GM08714 (cell line): ENCODE measurements at regions not wholly inside any gene's neighbourhood (a gene's known extent, or its start where the extent isn't known, plus 50 kb on each side); places are given as distances from the start of the nearest gene placed in this dataset.

Experiments used
- H3K4me3 ChIP-seq: fragments of 200-500 bp; sonication (Bioruptor generic); 2 replicates; pipeline ENCODE4 v1.5.1; 2014; ENCODE audit warnings: mild to moderate bottlenecking, low read length, inconsistent platforms
- ZNF274 ChIP-seq: IDR thresholded peaks from 2 replicates; pipeline ENCODE4 v1.6.1; 2012; ENCODE audit warnings: mild to moderate bottlenecking, low read depth, low read length

DNA sequence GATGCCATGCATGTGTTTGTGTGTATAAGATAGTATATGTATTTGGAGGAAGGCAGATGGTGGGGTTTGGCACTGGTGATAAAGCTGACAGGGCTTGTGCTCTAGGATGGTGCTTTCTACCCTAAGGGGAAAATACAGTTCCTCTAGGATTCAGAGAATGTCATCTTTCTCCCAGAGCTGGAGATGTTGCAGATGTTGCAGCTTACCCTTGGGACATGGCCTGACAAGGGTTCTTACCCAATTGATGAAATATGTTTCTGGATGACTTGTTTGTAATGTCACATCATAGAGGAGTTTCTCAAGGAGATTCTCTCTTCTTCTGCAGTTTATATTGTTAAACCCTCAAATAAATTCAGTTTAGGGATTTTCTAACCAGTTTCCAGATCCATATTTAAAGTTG lies 52.5 kb upstream of the PITX2 start:
- H3K4me3 ChIP-seq: no peak overlapping the region
- no peak for TF ChIP-seq ZNF274

DNA sequence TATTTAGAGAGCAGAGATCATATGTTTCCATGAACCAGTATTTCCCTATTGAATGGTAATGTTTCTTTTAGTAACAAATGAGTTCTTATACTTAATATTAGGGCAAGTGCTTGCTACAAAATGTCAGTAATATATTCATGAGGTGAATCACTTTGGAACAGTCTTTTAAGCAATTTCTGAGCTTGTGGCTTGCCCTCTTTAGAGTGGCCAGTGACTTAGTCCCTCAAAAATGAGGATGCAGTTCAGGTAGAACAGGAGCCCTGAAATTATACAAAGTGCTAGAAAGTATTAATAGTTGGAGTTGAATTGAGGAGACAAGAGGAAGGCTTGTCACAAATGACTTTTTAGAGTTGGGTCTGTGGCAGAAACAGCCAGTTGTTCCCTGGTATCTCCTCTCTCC lies 53.4 kb upstream of the PITX2 start:
- TF ChIP-seq ZNF274: no peak
- H3K4me3 ChIP-seq: no peak overlapping the region

DNA sequence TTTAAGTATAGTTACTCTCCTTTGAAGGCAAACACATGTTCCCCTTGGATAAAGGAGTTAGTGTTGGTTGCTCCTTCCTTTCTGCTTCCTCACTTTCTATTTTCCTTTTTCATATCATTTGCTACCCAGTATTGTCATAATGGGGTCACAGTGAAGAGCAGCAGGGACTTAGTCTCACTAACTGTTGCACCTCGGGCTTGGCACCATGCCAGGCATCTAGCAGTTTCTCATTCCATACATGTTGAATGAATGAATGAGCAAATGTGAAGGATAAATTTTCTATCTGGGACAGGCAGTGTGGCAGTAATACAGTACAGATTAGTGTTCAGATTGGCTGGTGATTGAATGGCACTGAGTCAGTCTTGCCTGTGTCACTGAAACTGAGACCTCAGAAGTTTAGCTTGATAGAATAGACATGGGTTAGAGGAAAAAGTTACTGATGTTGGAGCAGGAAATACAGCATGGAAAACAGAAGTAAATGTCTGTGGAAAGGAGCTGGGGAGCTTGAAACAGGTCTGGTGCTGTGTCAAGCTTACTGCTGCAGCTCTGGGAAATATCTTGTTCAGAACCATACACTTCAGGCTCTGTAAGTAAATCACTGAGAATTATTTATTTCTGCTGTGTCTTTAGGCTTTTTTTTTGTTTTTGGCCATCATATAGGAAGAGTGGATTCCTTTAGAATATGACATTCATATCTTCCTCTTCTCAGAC lies 55.8 kb upstream of the PITX2 start:
- H3K4me3 ChIP-seq: no peak overlapping the region
- TF ChIP-seq ZNF274: no peak

DNA sequence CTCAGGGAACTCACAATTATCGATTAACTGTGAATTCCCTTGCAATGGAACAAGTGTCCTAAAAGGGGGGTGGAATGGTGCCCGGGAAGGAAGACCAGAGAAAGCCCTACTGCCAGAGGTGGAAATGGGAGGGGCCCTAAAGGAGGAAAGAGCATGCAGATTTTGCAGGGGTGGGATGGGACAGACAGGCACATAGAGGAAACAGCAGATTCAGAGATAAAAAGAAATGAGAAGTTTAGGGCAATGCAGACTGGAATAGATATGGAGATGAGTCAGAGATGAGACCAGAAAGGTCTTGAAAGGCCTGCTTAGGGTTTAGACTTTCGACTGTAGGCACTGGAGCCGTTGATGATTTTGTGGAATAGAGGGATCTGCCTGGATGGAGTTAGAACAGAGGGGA lies 57.4 kb upstream of the PITX2 start:
- H3K4me3 ChIP-seq: no peak overlapping the region
- TF ChIP-seq ZNF274: no peak

DNA sequence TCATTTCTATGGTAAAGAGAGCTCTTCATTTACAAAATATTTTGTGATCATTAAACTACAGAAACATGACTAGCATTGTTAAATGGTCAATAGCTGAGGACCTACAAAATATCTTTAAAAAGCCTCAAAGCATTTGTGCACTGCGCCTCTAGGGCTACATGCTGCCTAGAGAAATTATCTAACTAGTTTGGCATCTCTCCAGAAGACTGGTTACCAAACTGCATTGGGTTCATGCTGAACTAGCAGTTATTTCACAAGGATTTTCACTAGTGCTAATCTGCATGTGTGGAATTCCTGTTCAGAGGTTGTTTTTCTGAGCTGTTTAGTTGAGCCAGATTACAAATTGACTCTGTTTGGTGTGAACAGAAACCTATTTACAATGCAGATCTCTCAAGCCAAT lies 58.5 kb upstream of the PITX2 start:
- no peak overlapping the region for H3K4me3 ChIP-seq
- TF ChIP-seq ZNF274: no peak

DNA sequence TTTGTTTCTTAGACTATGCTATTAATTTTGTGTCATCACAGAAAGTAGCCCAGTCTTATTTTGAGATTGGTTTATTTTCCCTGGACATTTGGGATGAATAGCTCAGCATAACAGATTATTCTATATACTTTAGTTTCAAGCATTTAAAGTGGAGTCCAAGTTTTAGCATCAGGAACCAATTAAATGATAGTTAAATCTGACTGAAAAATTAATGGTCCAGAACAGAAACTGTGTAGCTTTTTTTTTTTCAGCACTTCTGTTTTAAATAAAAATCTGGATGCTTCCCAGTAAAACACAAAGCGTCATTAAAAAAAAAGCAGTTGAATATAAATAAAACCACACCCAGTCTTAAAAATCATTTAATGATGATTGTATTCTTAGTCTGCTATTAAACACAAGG lies 59.4 kb upstream of the PITX2 start:
- no peak overlapping the region for H3K4me3 ChIP-seq
- TF ChIP-seq ZNF274: no peak

DNA sequence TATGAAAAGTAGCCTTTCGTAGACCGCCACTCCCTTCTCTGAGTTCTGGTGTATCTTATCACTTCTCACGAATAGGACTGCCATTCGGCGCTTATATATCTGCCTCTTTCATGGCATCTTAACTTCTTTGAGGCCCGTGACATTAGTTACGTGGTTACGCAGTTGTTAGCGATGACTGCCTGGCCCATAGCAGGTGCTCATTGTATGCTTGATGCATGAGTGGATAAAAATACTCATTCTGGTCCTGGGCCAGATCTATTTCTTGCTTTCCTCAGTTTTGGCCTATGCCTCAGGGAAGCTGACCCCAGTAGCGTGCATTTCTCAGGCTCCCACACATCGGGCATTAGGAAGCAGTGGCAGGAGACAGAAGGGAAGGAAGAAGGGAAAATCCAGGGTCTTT lies 60.7 kb upstream of the PITX2 start:
- no peak overlapping the region for H3K4me3 ChIP-seq
- TF ChIP-seq ZNF274: no peak

DNA sequence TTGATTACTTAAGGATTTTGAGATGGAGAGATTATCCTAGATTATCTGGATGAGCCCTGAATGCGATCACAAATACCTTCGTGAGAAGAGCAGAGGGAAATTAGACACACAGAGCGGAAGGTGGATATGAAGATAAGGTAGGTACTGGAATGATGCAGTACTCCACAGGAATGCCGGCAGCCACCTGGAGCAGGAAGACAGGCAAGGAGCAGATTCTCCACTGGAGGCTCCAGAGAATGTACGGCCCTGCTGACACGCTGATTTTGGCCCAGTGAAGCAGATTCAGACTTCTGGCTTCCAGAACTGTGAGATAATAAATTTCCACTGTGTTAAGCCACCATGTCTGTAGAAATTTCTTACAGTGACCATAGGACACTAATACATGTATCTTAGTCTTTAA lies 79.4 kb upstream of the PITX2 start:
- no peak for TF ChIP-seq ZNF274
- no peak overlapping the region for H3K4me3 ChIP-seq

DNA sequence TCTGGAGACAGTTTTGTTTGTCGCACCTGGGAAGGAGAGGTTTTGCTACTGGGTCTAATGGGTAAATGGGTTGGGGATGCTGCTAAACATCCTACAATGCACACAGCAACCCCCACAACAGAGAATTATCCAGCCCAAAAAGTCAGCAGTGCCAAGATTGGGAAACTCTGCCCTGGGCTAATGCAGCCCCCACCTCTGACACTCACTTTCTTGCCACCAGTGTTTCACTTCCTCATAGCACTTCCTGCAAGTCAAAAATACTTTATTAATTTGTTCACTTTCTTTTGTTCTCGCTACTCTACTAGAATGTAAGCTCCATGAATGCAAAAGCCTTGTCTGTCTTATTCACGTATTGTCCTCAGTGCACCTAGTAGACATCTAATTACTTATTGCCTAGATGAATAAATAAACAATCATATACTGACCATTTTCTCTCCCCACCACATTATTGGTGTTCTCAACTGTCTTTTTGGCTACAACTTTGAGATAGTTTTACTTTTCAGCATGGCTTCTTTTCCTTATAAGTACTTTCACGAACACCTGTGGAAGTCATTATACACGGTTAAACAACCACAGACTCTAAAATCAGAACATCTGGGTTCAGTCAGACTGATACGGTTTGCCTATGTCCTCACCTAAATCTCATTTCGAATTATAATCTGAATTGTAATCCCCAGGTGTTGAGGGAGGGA lies 82.0 kb upstream of the PITX2 start:
- no peak overlapping the region for H3K4me3 ChIP-seq
- TF ChIP-seq ZNF274: no peak

DNA sequence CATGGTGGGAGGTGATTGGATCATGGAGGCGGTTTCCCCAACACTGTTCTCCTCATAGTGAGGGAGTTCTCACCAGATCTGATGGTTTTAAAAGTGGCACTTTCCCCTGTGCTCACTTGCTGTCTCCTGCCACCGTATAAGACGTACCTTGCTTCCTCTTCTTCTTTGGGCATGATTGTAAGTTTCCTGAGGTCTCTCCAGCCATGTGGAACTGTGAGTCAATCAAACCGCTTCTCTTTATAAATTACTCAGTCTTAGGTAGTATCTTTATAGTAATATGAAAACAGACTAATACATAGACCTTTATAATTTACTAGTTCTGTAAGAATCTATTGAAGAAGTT lies 82.5 kb upstream of the PITX2 start:
- TF ChIP-seq ZNF274: no peak
- no peak overlapping the region for H3K4me3 ChIP-seq

DNA sequence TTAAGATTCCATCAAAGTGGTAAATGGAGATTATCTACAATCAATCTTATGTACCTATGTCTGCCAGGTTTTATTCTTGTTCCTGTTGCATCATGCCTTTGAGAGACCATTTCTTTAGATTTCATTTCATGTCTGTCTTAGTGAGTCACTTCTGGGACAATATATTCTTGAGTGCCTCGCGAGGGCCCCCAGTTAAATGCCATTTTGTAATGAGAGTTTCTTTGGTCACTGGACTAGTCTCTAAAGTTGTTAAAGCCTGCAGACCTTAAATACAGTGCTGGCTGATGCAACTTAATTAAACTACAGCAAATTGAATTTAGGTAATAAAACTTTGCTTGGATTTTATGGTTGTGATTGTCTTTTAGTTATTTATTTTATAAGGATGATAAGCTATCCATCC lies 87.2 kb upstream of the PITX2 start:
- no peak for TF ChIP-seq ZNF274
- H3K4me3 ChIP-seq: no peak overlapping the region

DNA sequence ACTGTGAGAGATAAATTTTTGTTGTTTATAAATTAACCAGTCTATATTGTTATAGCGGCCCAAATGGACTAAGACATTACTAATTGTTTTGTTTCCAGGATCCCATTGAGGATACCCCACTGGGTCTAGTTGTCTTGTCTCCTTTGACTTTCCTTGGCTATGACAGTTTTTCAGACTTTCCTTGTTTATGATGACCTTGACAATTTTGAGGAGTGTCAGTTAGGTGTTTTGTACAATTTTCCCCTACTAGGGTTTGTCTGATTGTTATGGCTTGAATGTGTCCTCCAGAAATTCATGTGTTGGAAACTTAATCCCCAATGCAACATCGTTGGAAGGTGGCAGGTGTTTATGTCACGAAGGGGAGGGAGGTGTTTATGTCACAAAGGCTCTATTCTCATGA lies 89.6 kb upstream of the PITX2 start:
- TF ChIP-seq ZNF274: no peak

DNA sequence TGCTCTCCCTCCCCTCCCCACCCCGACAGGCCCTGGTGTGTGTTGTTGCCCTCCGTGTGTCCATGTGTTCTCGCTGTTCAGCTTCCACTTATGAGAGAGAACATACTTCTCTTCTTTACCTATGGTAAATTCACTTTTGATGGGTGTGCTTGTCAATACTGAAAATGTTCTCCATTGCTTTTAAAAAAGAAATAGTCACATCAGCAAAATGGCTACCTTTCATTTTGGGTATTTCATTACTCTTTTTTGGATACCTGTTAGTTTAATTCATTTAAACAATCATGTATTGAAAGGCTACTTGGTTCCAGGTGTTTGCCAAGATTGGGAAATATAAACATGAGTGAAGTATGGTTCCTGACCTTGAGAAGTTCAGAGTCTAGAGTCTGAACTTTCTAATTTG lies 107.4 kb upstream of the PITX2 start:
- no peak overlapping the region for H3K4me3 ChIP-seq
- TF ChIP-seq ZNF274: no peak

More for the DNA sequence above, 89.6 kb upstream of the PITX2 start:
- no peak overlapping the region for H3K4me3 ChIP-seq

DNA sequence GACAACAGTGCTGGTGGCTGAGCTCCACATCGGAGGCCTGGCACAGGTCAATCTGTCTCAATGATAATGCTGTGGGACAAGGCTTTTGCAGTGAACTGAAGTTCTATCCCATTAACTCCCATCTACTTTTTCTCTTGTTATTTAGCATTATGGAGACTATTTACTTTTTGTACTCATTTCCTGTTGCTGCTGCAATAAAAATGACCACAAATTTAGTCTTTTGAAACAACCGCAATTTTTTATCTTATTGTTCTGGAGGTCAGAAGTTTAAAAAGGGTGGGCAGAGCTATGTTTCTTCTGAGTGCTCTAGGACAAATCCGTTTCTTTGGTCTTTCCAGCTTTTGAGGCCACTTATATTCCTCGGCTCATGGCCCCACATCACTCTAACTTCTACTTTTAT lies 111.0 kb upstream of the PITX2 start:
- H3K4me3 ChIP-seq: no peak overlapping the region
- no peak for TF ChIP-seq ZNF274

DNA sequence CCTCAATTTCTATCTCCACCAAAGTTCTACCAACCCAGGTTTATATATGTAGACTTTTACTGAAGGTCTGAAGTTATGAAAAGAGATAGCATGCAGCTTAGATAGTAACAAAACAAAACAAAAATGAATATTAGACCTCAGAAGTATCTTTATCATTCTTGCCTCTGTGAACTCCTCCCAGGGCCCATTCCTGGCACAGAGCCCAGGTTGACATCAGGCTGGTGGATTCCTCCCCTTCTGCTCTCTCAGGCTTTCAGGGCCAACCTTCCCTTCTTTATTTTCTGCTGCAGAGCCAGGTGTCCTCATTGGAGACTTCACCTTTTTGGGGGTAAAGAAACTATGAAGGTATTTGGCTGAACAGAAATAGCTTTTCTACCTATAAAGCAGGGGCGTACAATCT lies 112.8 kb upstream of the PITX2 start:
- no peak overlapping the region for H3K4me3 ChIP-seq
- TF ChIP-seq ZNF274: no peak

DNA sequence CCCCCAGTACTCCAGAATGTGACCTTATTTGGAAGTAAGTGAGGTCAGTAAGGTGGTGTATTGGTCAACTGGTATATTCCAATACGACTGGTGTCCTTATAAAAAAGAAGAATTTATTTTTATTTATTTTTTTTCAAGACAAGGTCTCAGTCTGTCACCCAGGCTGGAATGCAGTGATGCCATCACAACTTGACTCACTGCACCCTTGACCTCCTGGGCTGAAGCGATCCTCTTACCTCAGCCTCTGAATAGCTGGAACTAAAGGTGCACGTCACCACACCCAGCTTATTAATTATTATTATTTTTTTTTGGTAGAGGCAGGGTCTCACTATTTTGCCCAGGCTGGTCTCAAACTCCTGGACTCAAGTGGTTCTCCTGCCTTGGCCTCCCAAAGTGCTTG lies 115.1 kb upstream of the PITX2 start:
- no peak for TF ChIP-seq ZNF274
- no peak overlapping the region for H3K4me3 ChIP-seq

DNA sequence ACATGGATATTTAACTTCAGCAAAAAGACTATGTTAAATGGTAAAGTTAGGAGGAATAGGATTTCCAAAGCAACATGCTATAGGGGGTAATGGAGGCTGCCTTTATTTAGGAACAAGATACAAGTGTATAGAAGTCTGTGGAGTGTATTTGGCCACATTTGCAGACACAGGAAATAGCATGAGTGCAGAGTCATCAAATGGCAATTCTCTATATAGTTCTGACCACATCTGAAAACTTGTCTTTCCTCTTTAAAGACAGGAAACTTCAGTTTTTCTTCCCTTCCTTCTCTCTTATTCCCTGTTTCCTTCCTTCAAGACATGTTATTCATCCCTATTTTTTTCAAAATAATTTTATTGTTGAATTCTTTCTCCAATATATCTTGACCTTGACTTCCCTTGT lies 119.3 kb upstream of the PITX2 start:
- no peak overlapping the region for H3K4me3 ChIP-seq
- no peak for TF ChIP-seq ZNF274
